ENCODE measurements at regions not wholly inside any gene's neighbourhood (a gene's known extent, or its start where the extent isn't known, plus 50 kb on each side); places are given as distances from the start of the nearest gene placed in this dataset.

- no peak for TF ChIP-seq CTCF (IDR thresholded peaks at IDR 0.05)
- TF ChIP-seq EZH2 (IDR thresholded peaks at IDR 0.05) = no peak
- TF ChIP-seq EZH2phosphoT487 (IDR thresholded peaks at IDR 0.05) = no peak
These were observed 74.9 kb downstream of the MATN1 start for GRCh38 chr1:30648408-30649000.

Data from neural progenitor cell (in vitro differentiated cells).